DOHH2 (cell line): ENCODE measurements at regions not wholly inside any gene's neighbourhood (a gene's known extent, or its start where the extent isn't known, plus 50 kb on each side); places are given as distances from the start of the nearest gene placed in this dataset.

Experiments used
- CTCF ChIP-seq: fragments of 200-600 bp; sonication (generic); IDR thresholded peaks from one replicate; pipeline ENCODE4 v1.5.1; 2014; ENCODE audit warnings: antibody characterized with exemption, mild to moderate bottlenecking, low read depth, low read length; ENCODE audit not compliant: poor library complexity, severe bottlenecking
- EZH2phosphoT487 ChIP-seq: fragments of 200-600 bp; sonication (generic); IDR thresholded peaks from 2 replicates; pipeline ENCODE4 v1.6.1; 2017; ENCODE audit warnings: borderline replicate concordance, mild to moderate bottlenecking, antibody characterized with exemption, low read length, moderate library complexity, mixed read lengths

GRCh38 chr7:55644567-55644966, 72.3 kb upstream of the VOPP1 start:
- TF ChIP-seq CTCF (no peak), EZH2phosphoT487 (no peak)
